AG04449 (cell line): ENCODE measurements at regions not wholly inside any gene's neighbourhood (a gene's known extent, or its start where the extent isn't known, plus 50 kb on each side); places are given as distances from the start of the nearest gene placed in this dataset.

Source experiments
- CTCF ChIA-PET: fragments of 350-600 bp; formaldehyde crosslinking; extraction: SDS; loops from one replicate; lab custom pipeline; 2021; ENCODE audit warnings: antibody characterized with exemption; lab: Yijun Ruan, JAX
- POLR2A ChIA-PET: fragments of 400-600, 350-600 bp; formaldehyde crosslinking; extraction: SDS; loops from one replicate; lab custom pipeline; 2020; ENCODE audit warnings: antibody characterized with exemption, inconsistent platforms; lab: Yijun Ruan, JAX
- DNase-seq: peaks from one replicate; pipeline ENCODE4 v3.0.0-alpha.2; 2010; ENCODE audit warnings: low read depth, low spot score
- H3K4me3 ChIP-seq: 2 replicates; pipeline ENCODE4 v1.5.1; 2011; ENCODE audit warnings: low read depth, mild to moderate bottlenecking, control low read depth, low read length
- CTCF ChIP-seq: IDR thresholded peaks from one replicate; pipeline ENCODE4 v1.5.1; 2011; ENCODE audit warnings: mild to moderate bottlenecking, moderate library complexity, low read length, control low read depth, inconsistent platforms; ENCODE audit not compliant: insufficient read depth; ENCODE audit errors: missing control alignments

- no peak for DNase-seq
- TF ChIP-seq CTCF = no peak
- ChIA-PET CTCF (no interaction called here), POLR2A (no interaction called here)
- no peak overlapping the region for H3K4me3 ChIP-seq
These were observed 593.1 kb downstream of the TMX3 start for GRCh38 chr18:68121826-68122225.

- no peak for DNase-seq
- TF ChIP-seq CTCF = no peak
- no peak overlapping the region for H3K4me3 ChIP-seq
- ChIA-PET POLR2A (no interaction called here), CTCF (no interaction called here)
These were observed 593.6 kb downstream of the TMX3 start for GRCh38 chr18:68121308-68121707.

GRCh38 chr18:68114989-68115388 lies 598.5 kb upstream of the DSEL start:
- POLR2A ChIA-PET = no interaction called here
- H3K4me3 ChIP-seq = no peak overlapping the region
- CTCF ChIA-PET = no interaction called here
- no peak for TF ChIP-seq CTCF
- DNase-seq = no peak

GRCh38 chr18:68104036-68104435 lies 587.5 kb upstream of the DSEL start:
- TF ChIP-seq CTCF = no peak
- ChIA-PET CTCF (no interaction called here), POLR2A (no interaction called here)
- no peak overlapping the region for H3K4me3 ChIP-seq
- no peak for DNase-seq

- no peak for TF ChIP-seq CTCF
These were observed 587.0 kb upstream of the DSEL start for GRCh38 chr18:68103561-68103960.

GRCh38 chr18:68102117-68102516 lies 585.6 kb upstream of the DSEL start:
- ChIA-PET POLR2A (no interaction called here), CTCF (no interaction called here)
- no peak for DNase-seq
- no peak for TF ChIP-seq CTCF
- H3K4me3 ChIP-seq = no peak overlapping the region

More at GRCh38 chr18:68103561-68103960, 587.0 kb upstream of the DSEL start:
- no peak overlapping the region for H3K4me3 ChIP-seq
- no peak for DNase-seq
- CTCF ChIA-PET = no interaction called here
- POLR2A ChIA-PET = no interaction called here
